SK-N-SH (cell line): ENCODE measurements at regions not wholly inside any gene's neighbourhood (a gene's known extent, or its start where the extent isn't known, plus 50 kb on each side); places are given as distances from the start of the nearest gene placed in this dataset.
"Not testable (repeated sequence)": the region's sequence is repeated elsewhere in the genome, so short reads cannot be mapped to it uniquely, and the experiment has no call there.

ENCODE experiments used
- CTCF ChIA-PET: fragments of 300-600, 350-600 bp; formaldehyde crosslinking; extraction: SDS; loops from one replicate; lab custom pipeline; 2021; lab: Yijun Ruan, JAX
- POLR2A ChIA-PET: fragments of 350-600 bp; sonication (Branson Sonifier 250); formaldehyde crosslinking; extraction: SDS; loops from one replicate; lab custom pipeline; 2020; ENCODE audit warnings: antibody characterized with exemption, inconsistent platforms; lab: Yijun Ruan, JAX
- DNase-seq: peaks from one replicate; pipeline ENCODE4 v3.0.0; 2012
- H2AFZ ChIP-seq: fragments of 200-600 bp; sonication (generic); 2 replicates; pipeline ENCODE4 v1.8.1; 2016; ENCODE audit warnings: antibody characterized with exemption, mild to moderate bottlenecking, low read depth
- H3F3A ChIP-seq: fragments of 200-600 bp; sonication (generic); replicated peaks from 2 replicates; pipeline ENCODE3; 2016; ENCODE audit warnings: antibody characterized with exemption, mild to moderate bottlenecking; ENCODE audit not compliant: insufficient read depth
- H3K27ac ChIP-seq, 2 experiments: fragments of 200-500 bp in 1 of 2; fragments of 200-600 bp in 1 of 2; sonication (Bioruptor generic) in 1 of 2; sonication (generic), shearing (Covaris generic) in 1 of 2; 2 replicates each; pipeline versions ENCODE4 v1.5.1 to v1.6.1; 2014 to 2016; ENCODE audit warnings: low read depth in 2 of 2, inconsistent platforms in 1 of 2, low read length in 1 of 2, mild to moderate bottlenecking in 1 of 2, mixed read lengths in 1 of 2
- H3K27me3 ChIP-seq: fragments of 200-600 bp; sonication (generic), shearing (Covaris generic); 2 replicates; pipeline ENCODE4 v1.6.1; 2016; ENCODE audit warnings: mixed run types; ENCODE audit not compliant: insufficient read depth
- H3K36me3 ChIP-seq, 2 experiments: fragments of 200-500 bp in 1 of 2; fragments of 200-600 bp in 1 of 2; sonication (Bioruptor generic) in 1 of 2; sonication (generic) in 1 of 2; replicated peaks in 1 of 2; 2 replicates each; pipeline versions ENCODE3 to v1.5.1; 2014 to 2016; ENCODE audit warnings: low read length in 1 of 2, mild to moderate bottlenecking in 1 of 2; ENCODE audit not compliant: insufficient read depth in 2 of 2, control insufficient read depth in 1 of 2
- H3K4me1 ChIP-seq, 2 experiments: fragments of 200-500 bp in 1 of 2; fragments of 200-600 bp in 1 of 2; sonication (Bioruptor generic) in 1 of 2; sonication (generic), shearing (Covaris generic) in 1 of 2; 2 replicates each; pipeline versions ENCODE4 v1.5.1 to v1.6.1; 2014 to 2016; ENCODE audit warnings: low read depth in 1 of 2, low read length in 1 of 2, mixed run types in 1 of 2; ENCODE audit not compliant: insufficient read depth in 2 of 2, control insufficient read depth in 1 of 2
- H3K4me2 ChIP-seq: fragments of 200-600 bp; sonication (generic), shearing (Covaris generic); 2 replicates; pipeline ENCODE4 v1.6.1; 2017; ENCODE audit warnings: mixed run types
- H3K4me3 ChIP-seq, 2 experiments: fragments of 200-500 bp in 1 of 2; fragments of 200-600 bp in 1 of 2; sonication (Bioruptor generic) in 1 of 2; sonication (generic), shearing (Covaris generic) in 1 of 2; 2 replicates each; pipeline versions ENCODE4 v1.5.1 to v1.8.1; 2014 to 2016; ENCODE audit warnings: low read depth in 2 of 2, inconsistent platforms in 1 of 2, low read length in 1 of 2, mild to moderate bottlenecking in 1 of 2, mixed read lengths in 1 of 2, moderate library complexity in 1 of 2
- H3K79me2 ChIP-seq: fragments of 200-600 bp; sonication (generic); 2 replicates; pipeline ENCODE4 v1.8.1; 2017; ENCODE audit warnings: mild to moderate bottlenecking; ENCODE audit not compliant: insufficient read depth
- H3K9ac ChIP-seq: fragments of 200-600 bp; sonication (generic); 2 replicates; pipeline ENCODE4 v1.6.1; 2017; ENCODE audit warnings: mixed run types
- H3K9me2 ChIP-seq: fragments of 200-600 bp; sonication (generic); 2 replicates; pipeline ENCODE4 v1.6.1; 2017; ENCODE audit warnings: mixed run types
- H3K9me3 ChIP-seq: fragments of 200-600 bp; sonication (generic); 2 replicates; pipeline ENCODE4 v1.6.1; 2017; ENCODE audit warnings: mixed run types, mild to moderate bottlenecking, moderate library complexity
- H4K20me1 ChIP-seq: fragments of 200-600 bp; sonication (generic); 2 replicates; pipeline ENCODE4 v1.6.1; 2017; ENCODE audit warnings: mild to moderate bottlenecking, mixed run types; ENCODE audit not compliant: insufficient read depth
- CHD2 ChIP-seq: fragments of 150-350 bp; IDR thresholded peaks from 2 replicates; pipeline ENCODE4 v1.6.1; 2018; ENCODE audit warnings: low read length; ENCODE audit not compliant: partially characterized antibody
- EP300 ChIP-seq, 2 experiments: IDR thresholded peaks; 2 replicates each; pipeline versions ENCODE4 v1.4.0 to v1.6.1; 2012; ENCODE audit warnings: borderline replicate concordance in 1 of 2, low read depth in 1 of 2, low read length in 1 of 2
- FOXJ3 ChIP-seq: sonication (generic); formaldehyde crosslinking; IDR thresholded peaks from 2 replicates; pipeline ENCODE4 v1.5.1; 2020; ENCODE audit warnings: mild to moderate bottlenecking, missing genetic modification reagents
- GATA2 ChIP-seq: sonication (generic); formaldehyde crosslinking; IDR thresholded peaks from 2 replicates; pipeline ENCODE4 v1.5.0; 2020; ENCODE audit warnings: mild to moderate bottlenecking, missing genetic modification reagents
- JUND ChIP-seq: IDR thresholded peaks from 2 replicates; pipeline ENCODE4 v1.4.0; 2012
- MXI1 ChIP-seq: IDR thresholded peaks from 2 replicates; pipeline ENCODE4 v1.6.1; 2012; ENCODE audit warnings: mild to moderate bottlenecking, low read depth, low read length, improper control_type of control experiment
- NFIC ChIP-seq: IDR thresholded peaks from 2 replicates; pipeline ENCODE4 v1.4.0; 2012; ENCODE audit warnings: borderline replicate concordance
- NRF1 ChIP-seq: IDR thresholded peaks from 2 replicates; pipeline ENCODE4 v1.6.1; 2012; ENCODE audit warnings: low read depth, mild to moderate bottlenecking, low read length
- PBX3 ChIP-seq: IDR thresholded peaks from 2 replicates; pipeline ENCODE4; 2012
- RAD21 ChIP-seq: IDR thresholded peaks from 2 replicates; pipeline ENCODE4 v1.6.1; 2012; ENCODE audit warnings: mild to moderate bottlenecking, low read length
- RCOR1 ChIP-seq: fragments of 150-350 bp; IDR thresholded peaks from 2 replicates; pipeline ENCODE4 v1.6.1; 2017; ENCODE audit warnings: antibody characterized with exemption, low read length
- REST ChIP-seq: IDR thresholded peaks from 2 replicates; pipeline ENCODE4 v1.6.1; 2012; ENCODE audit warnings: mild to moderate bottlenecking, low read depth, low read length, moderate library complexity
- RFX5 ChIP-seq: IDR thresholded peaks from 2 replicates; pipeline ENCODE4 v1.6.1; 2012; ENCODE audit warnings: mild to moderate bottlenecking, improper control_type of control experiment, low read length
- SIN3A ChIP-seq: IDR thresholded peaks from 2 replicates; pipeline ENCODE4 v1.6.1; 2012; ENCODE audit warnings: low read depth, mild to moderate bottlenecking, low read length, moderate library complexity, borderline replicate concordance
- SMC3 ChIP-seq: IDR thresholded peaks from 2 replicates; pipeline ENCODE4 v1.6.1; 2012; ENCODE audit warnings: low read depth, low read length, improper control_type of control experiment
- TAF1 ChIP-seq: IDR thresholded peaks from 2 replicates; pipeline ENCODE4 v1.6.1; 2012; ENCODE audit warnings: low read depth, mild to moderate bottlenecking, low read length, moderate library complexity, borderline replicate concordance
- TCF12 ChIP-seq: IDR thresholded peaks from 2 replicates; pipeline ENCODE4 v1.4.0; 2012
- YY1 ChIP-seq: IDR thresholded peaks from 2 replicates; pipeline ENCODE4 v1.4.0; 2012; ENCODE audit warnings: low read depth, mild to moderate bottlenecking
- WGBS: methylation state at CpG from one replicate; pipeline ENCODE4 v1.1.6; 2017; ENCODE audit warnings: low lambda C conversion rate; 5-methylcytosine and 5-hydroxymethylcytosine counted together

GRCh38 chrX:143319526-143319925, 197.7 kb downstream of the SPANXN3 start:
- WGBS, result 0% methylated on average over 6 of the region's 6 CpGs
- no peaks in the 10 kb centered on the region for H3K36me3 ChIP-seq
- H2AFZ ChIP-seq, result no peak overlapping the region
- H4K20me1 ChIP-seq, result no peaks in the 10 kb centered on the region
- H3K9ac ChIP-seq, result no peak overlapping the region
- H3K9me3 ChIP-seq, result no peaks in the 10 kb centered on the region
- H3F3A ChIP-seq, result no peaks in the 10 kb centered on the region
- H3K79me2 ChIP-seq, result no peaks in the 10 kb centered on the region
- no peaks in the 10 kb centered on the region for H3K4me1 ChIP-seq
- POLR2A ChIA-PET, result no interaction called here
- H3K27me3 ChIP-seq, result no peaks in the 10 kb centered on the region
- no peak for DNase-seq
- H3K9me2 ChIP-seq, result no peaks in the 10 kb centered on the region
- no peak overlapping the region for H3K4me3 ChIP-seq
- H3K27ac ChIP-seq, result no peak overlapping the region
- TF ChIP-seq RCOR1 (no peak), RAD21 (no peak), PBX3 (no peak)
- TF ChIP-seq, all 33 proteins: peak for 0
- CTCF ChIA-PET, result no interaction called here
- no peak overlapping the region for H3K4me2 ChIP-seq

- H3K27me3 ChIP-seq, H4K20me1 ChIP-seq, H3K9me3 ChIP-seq, H3K4me3 ChIP-seq, DNase-seq, H3F3A ChIP-seq, H3K36me3 ChIP-seq, CTCF ChIA-PET, H3K4me1 ChIP-seq, H3K9me2 ChIP-seq, H2AFZ ChIP-seq, POLR2A ChIA-PET, H3K4me2 ChIP-seq, H3K79me2 ChIP-seq, H3K9ac ChIP-seq, H3K27ac ChIP-seq: not testable (repeated sequence)
- WGBS, result 29% methylated on average over 1 of the region's 2 CpGs
Measured at GRCh38 chrX:143318857-143319256, 198.4 kb downstream of the SPANXN3 start.

- H3K27me3 ChIP-seq, result no peaks in the 10 kb centered on the region
- no peak overlapping the region for H3K4me2 ChIP-seq
- H3K9ac ChIP-seq, result no peak overlapping the region
- no peak for TF ChIP-seq TCF12
- TF ChIP-seq YY1, result no peak
- no peak for TF ChIP-seq JUND
- no peak for TF ChIP-seq SIN3A
- TF ChIP-seq SMC3, result no peak
- TF ChIP-seq FOXJ3 (CRISPR knock-in tag), result no peak
- TF ChIP-seq RFX5, result no peak
- no peak for TF ChIP-seq NFIC
- no peak for TF ChIP-seq RCOR1
- TF ChIP-seq CHD2, result no peak
- no peak for TF ChIP-seq REST
- TF ChIP-seq MXI1, result no peak
- TF ChIP-seq EP300 (IDR thresholded peaks at IDR 0.05; ENCODE audit: borderline replicate concordance in 1 of 2, low read depth in 1 of 2, low read length in 1 of 2), result no peak
- no peak for TF ChIP-seq NRF1
- TF ChIP-seq GATA2, result no peak
- TF ChIP-seq TAF1, result no peak
- no peaks in the 10 kb centered on the region for H3K79me2 ChIP-seq
- H3K27ac ChIP-seq, result no peak overlapping the region
- H4K20me1 ChIP-seq, result no peaks in the 10 kb centered on the region
- 2% methylated on average over 4 of the region's 9 CpGs for WGBS
- H3K9me2 ChIP-seq, result no peaks in the 10 kb centered on the region
- no peaks in the 10 kb centered on the region for H3K36me3 ChIP-seq
- H2AFZ ChIP-seq, result no peak overlapping the region
- H3K9me3 ChIP-seq, result no peaks in the 10 kb centered on the region
- ChIA-PET POLR2A (no interaction called here), CTCF (no interaction called here)
- no peak overlapping the region for H3K4me3 ChIP-seq
- H3K4me1 ChIP-seq, result no peaks in the 10 kb centered on the region
- no peaks in the 10 kb centered on the region for H3F3A ChIP-seq
- DNase-seq, result no peak
Measured at GRCh38 chrX:143306991-143307937, 210.0 kb downstream of the SPANXN3 start.
